H1 (cell line): ENCODE measurements at regions not wholly inside any gene's neighbourhood (a gene's known extent, or its start where the extent isn't known, plus 50 kb on each side); places are given as distances from the start of the nearest gene placed in this dataset.

Experiments used
- CTCF ChIA-PET: fragments of 300-600 bp; sonication (Branson Sonifier 250); formaldehyde crosslinking; loops from one replicate; lab custom pipeline; 2021; ENCODE audit not compliant: partially characterized antibody; lab: Charles Lee
- POLR2A ChIA-PET: fragments of 300-600 bp; sonication (Branson Sonifier 250); formaldehyde crosslinking; loops from one replicate; lab custom pipeline; 2021; ENCODE audit warnings: inconsistent platforms; ENCODE audit not compliant: partially characterized antibody; lab: Charles Lee
- DNase-seq, 2 experiments: peaks; one replicate each; pipeline versions ENCODE4 v3.0.0 to v3.0.0-alpha.2; 2010 to 2022; ENCODE audit warnings: low spot score in 2 of 2, low read depth in 1 of 2, mixed read lengths in 1 of 2
- FAIRE-seq: peaks from 2 replicates; lab custom pipeline; 2011; peaks lifted over from hg19 to GRCh38; lab: Jason Lieb, UNC
- H2AFZ ChIP-seq: 2 replicates; pipeline ENCODE4 v1.8.1; 2012; ENCODE audit warnings: low read length, inconsistent platforms
- H2AK5ac ChIP-seq: 2 replicates; pipeline ENCODE4 v1.6.1; 2013; ENCODE audit warnings: low read depth, low read length
- H2BK120ac ChIP-seq: replicated peaks from 2 replicates; pipeline ENCODE3; 2013; ENCODE audit warnings: low read depth, low read length, inconsistent platforms
- H2BK12ac ChIP-seq: 2 replicates; pipeline ENCODE4 v1.6.1; 2013; ENCODE audit warnings: low read depth, low read length
- H2BK15ac ChIP-seq: 2 replicates; pipeline ENCODE4 v1.6.1; 2013; ENCODE audit warnings: low read length
- H2BK20ac ChIP-seq: 2 replicates; pipeline ENCODE4 v1.6.1; 2013; ENCODE audit warnings: low read length
- H2BK5ac ChIP-seq: 2 replicates; pipeline ENCODE4 v1.6.1; 2013; ENCODE audit warnings: low read depth, low read length
- H3K14ac ChIP-seq: 2 replicates; pipeline ENCODE4 v1.6.1; 2013; ENCODE audit warnings: inconsistent platforms; ENCODE audit not compliant: insufficient read length
- H3K18ac ChIP-seq: 2 replicates; pipeline ENCODE4 v1.6.1; 2013; ENCODE audit warnings: low read length; ENCODE audit errors: extremely low read depth
- H3K23ac ChIP-seq: 2 replicates; pipeline ENCODE4 v1.6.1; 2013; ENCODE audit warnings: inconsistent platforms; ENCODE audit not compliant: insufficient read length
- H3K23me2 ChIP-seq: 2 replicates; pipeline ENCODE4 v1.6.1; 2013; ENCODE audit warnings: low read depth, low read length
- H3K27ac ChIP-seq: 2 replicates; pipeline ENCODE4 v1.6.1; 2011; ENCODE audit warnings: low read depth, low read length, inconsistent platforms
- H3K27me3 ChIP-seq, 4 experiments: replicated peaks in 1 of 4; 1 replicate in 1 of 4; 2 replicates in 3 of 4; pipeline versions ENCODE4 v1.6.1 to v1.8.1; 2011 to 2013; ENCODE audit warnings: low read length in 3 of 4, mild to moderate bottlenecking in 3 of 4, inconsistent platforms in 2 of 4, mixed read lengths in 2 of 4, moderate library complexity in 1 of 4; ENCODE audit not compliant: control insufficient read depth in 3 of 4, insufficient read depth in 3 of 4; ENCODE audit errors: extremely low read depth in 1 of 4
- H3K36me3 ChIP-seq, 4 experiments: 2 replicates each; pipeline versions ENCODE4 v1.6.1 to v1.8.1; 2011 to 2013; ENCODE audit warnings: mild to moderate bottlenecking in 4 of 4, low read length in 3 of 4, moderate library complexity in 2 of 4, control low read depth in 1 of 4, inconsistent platforms in 1 of 4; ENCODE audit not compliant: insufficient read depth in 4 of 4, control insufficient read depth in 2 of 4
- H3K4ac ChIP-seq: replicated peaks from 2 replicates; pipeline ENCODE3; 2013; ENCODE audit warnings: low read length, low read depth, mixed read lengths, inconsistent platforms; ENCODE audit not compliant: insufficient read length
- H3K4me1 ChIP-seq, 4 experiments: replicated peaks in 1 of 4; 1 replicate in 1 of 4; 2 replicates in 3 of 4; pipeline versions ENCODE4 v1.6.1 to v1.8.1; 2011 to 2013; ENCODE audit warnings: low read length in 3 of 4, inconsistent platforms in 2 of 4, mixed read lengths in 1 of 4; ENCODE audit not compliant: insufficient read depth in 4 of 4, control insufficient read depth in 3 of 4
- H3K4me2 ChIP-seq, 2 experiments: 2 replicates each; pipeline versions ENCODE4 v1.6.1 to v1.8.1; 2011 to 2013; ENCODE audit warnings: low read depth in 2 of 2, low read length in 2 of 2, control low read depth in 1 of 2, inconsistent platforms in 1 of 2, mild to moderate bottlenecking in 1 of 2; ENCODE audit not compliant: insufficient read depth in 1 of 2
- H3K4me3 ChIP-seq, 4 experiments: fragments of 200-600, 300-600 bp in 1 of 4; sonication (generic), shearing (Covaris generic), sonication (Bioruptor Twin) in 1 of 4; 2 replicates each; pipeline versions ENCODE4 v1.5.1 to v1.8.1; 2011 to 2016; ENCODE audit warnings: low read length in 4 of 4, low read depth in 3 of 4, control low read depth in 2 of 4, inconsistent platforms in 2 of 4, mild to moderate bottlenecking in 2 of 4, mixed read lengths in 1 of 4, moderate library complexity in 1 of 4; ENCODE audit not compliant: insufficient read depth in 2 of 4; ENCODE audit errors: extremely low read depth in 1 of 4
- H3K56ac ChIP-seq: replicated peaks from 2 replicates; pipeline ENCODE3; 2013; ENCODE audit warnings: low read depth, mild to moderate bottlenecking, mixed read lengths, low read length, inconsistent platforms; ENCODE audit not compliant: insufficient read length
- H3K79me1 ChIP-seq: 2 replicates; pipeline ENCODE4 v1.6.1; 2013; ENCODE audit warnings: low read depth, low read length, control low read depth
- H3K79me2 ChIP-seq, 2 experiments: 2 replicates each; pipeline versions ENCODE4 v1.6.1 to v1.8.1; 2012 to 2013; ENCODE audit warnings: low read length in 2 of 2, mild to moderate bottlenecking in 2 of 2, inconsistent platforms in 1 of 2; ENCODE audit not compliant: insufficient read depth in 2 of 2, control insufficient read depth in 1 of 2
- H3K9ac ChIP-seq, 4 experiments: replicated peaks in 1 of 4; 1 replicate in 1 of 4; 2 replicates in 3 of 4; pipeline versions ENCODE4 v1.6.1 to v1.8.1; 2011 to 2013; ENCODE audit warnings: low read depth in 3 of 4, low read length in 3 of 4, control low read depth in 2 of 4, mild to moderate bottlenecking in 2 of 4, moderate library complexity in 2 of 4, inconsistent platforms in 1 of 4; ENCODE audit errors: extremely low read depth in 1 of 4
- H3K9me3 ChIP-seq, 2 experiments: 2 replicates each; pipeline versions ENCODE4 v1.6.1 to v1.8.1; 2012 to 2013; ENCODE audit warnings: mild to moderate bottlenecking in 2 of 2, moderate library complexity in 2 of 2, control low read depth in 1 of 2, inconsistent platforms in 1 of 2, low read depth in 1 of 2, low read length in 1 of 2, mixed read lengths in 1 of 2; ENCODE audit not compliant: insufficient read depth in 2 of 2
- H4K20me1 ChIP-seq, 2 experiments: replicated peaks in 1 of 2; 2 replicates each; pipeline versions ENCODE3 to v1.8.1; 2011 to 2013; ENCODE audit warnings: inconsistent platforms in 2 of 2, low read length in 2 of 2, mild to moderate bottlenecking in 1 of 2; ENCODE audit not compliant: insufficient read depth in 2 of 2, control insufficient read depth in 1 of 2
- H4K5ac ChIP-seq: 2 replicates; pipeline ENCODE4 v1.6.1; 2013; ENCODE audit warnings: low read length, low read depth, mixed read lengths, inconsistent platforms; ENCODE audit not compliant: insufficient read length
- H4K8ac ChIP-seq: 2 replicates; pipeline ENCODE4 v1.8.0; 2013; ENCODE audit warnings: mild to moderate bottlenecking, moderate library complexity, low read length, inconsistent platforms; ENCODE audit not compliant: insufficient read depth; ENCODE audit errors: extremely low read depth
- H4K91ac ChIP-seq: replicated peaks from 2 replicates; pipeline ENCODE3; 2013; ENCODE audit warnings: low read length, mixed read lengths, inconsistent platforms; ENCODE audit not compliant: insufficient read length
- BACH1 ChIP-seq: IDR thresholded peaks from 2 replicates; pipeline ENCODE4 v1.6.1; 2012; ENCODE audit warnings: low read length, improper control_type of control experiment
- BCL11A ChIP-seq, 2 experiments: IDR thresholded peaks; one replicate each; pipeline ENCODE4 v1.6.1; 2011; ENCODE audit warnings: low read depth in 2 of 2, low read length in 2 of 2, mild to moderate bottlenecking in 2 of 2
- GTF2F1 ChIP-seq: IDR thresholded peaks from 2 replicates; pipeline ENCODE4 v1.6.1; 2012; ENCODE audit warnings: low read depth, low read length, improper control_type of control experiment, borderline replicate concordance
- NRF1 ChIP-seq: IDR thresholded peaks from 2 replicates; pipeline ENCODE4 v1.6.1; 2011; ENCODE audit warnings: mild to moderate bottlenecking, low read depth, low read length, improper control_type of control experiment
- POLR2AphosphoS5 ChIP-seq: IDR thresholded peaks from 2 replicates; pipeline ENCODE4 v1.6.1; 2011; ENCODE audit warnings: low read depth, low read length
- SP4 ChIP-seq: IDR thresholded peaks from 2 replicates; pipeline ENCODE4 v1.6.1; 2012; ENCODE audit warnings: low read length, inconsistent platforms
- SUZ12 ChIP-seq: fragments of 200-600 bp; sonication (generic); IDR thresholded peaks from 2 replicates; pipeline ENCODE4 v1.6.1; 2012; ENCODE audit warnings: mild to moderate bottlenecking, inconsistent platforms, low read length, moderate library complexity, mixed read lengths
- TCF12 ChIP-seq: IDR thresholded peaks from 2 replicates; pipeline ENCODE4 v1.6.1; 2011; ENCODE audit warnings: low read depth, mild to moderate bottlenecking, low read length
- TEAD4 ChIP-seq: IDR thresholded peaks from 2 replicates; pipeline ENCODE4 v1.6.1; 2012; ENCODE audit warnings: low read depth, low read length, inconsistent platforms, mixed read lengths
- YY1 ChIP-seq: IDR thresholded peaks from 2 replicates; pipeline ENCODE4 v1.6.1; 2011; ENCODE audit warnings: low read depth, mild to moderate bottlenecking, low read length
- WGBS, 2 experiments: shearing (Covaris generic) in 1 of 2; methylation state at CpG; one replicate each; pipeline versions ENCODE4 v1.1.6 to v1.1.7; 2013 to 2015; ENCODE audit warnings: low lambda C conversion rate in 2 of 2, mixed read lengths in 2 of 2, inconsistent platforms in 1 of 2, low coverage in 1 of 2, missing lambda C conversion rate in 1 of 2; ENCODE audit not compliant: insufficient replicate concordance in 2 of 2, insufficient coverage in 1 of 2, insufficient read length in 1 of 2; ENCODE audit errors: extremely low coverage in 1 of 2, missing lambda C conversion rate in 1 of 2; 5-methylcytosine and 5-hydroxymethylcytosine counted together

DNA sequence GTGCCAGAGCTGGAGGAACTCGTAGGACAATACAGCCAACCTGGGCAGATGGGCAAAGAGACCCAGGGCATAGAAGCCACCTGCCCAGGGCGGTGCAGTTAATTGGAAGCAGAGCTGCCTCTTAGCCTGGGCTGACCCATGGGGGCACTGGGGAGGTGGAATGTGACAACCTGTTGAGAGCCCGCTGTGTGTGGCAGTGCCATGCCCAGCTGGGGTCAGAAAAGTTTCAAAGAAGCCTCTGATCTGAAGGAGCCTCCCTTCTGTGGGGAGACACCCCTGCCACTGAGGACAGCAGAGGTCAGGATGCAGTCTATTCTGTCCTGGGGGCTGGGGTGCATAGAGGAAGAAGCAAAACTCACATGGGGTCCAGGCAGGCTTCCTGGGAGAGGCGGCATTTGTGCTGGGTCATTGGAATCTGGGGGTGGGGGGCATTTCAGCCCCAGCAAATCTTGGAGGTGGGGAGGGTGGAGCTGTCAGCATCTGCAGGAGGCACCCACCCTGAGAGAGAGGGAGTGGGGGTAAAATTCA is 176.1 kb upstream of the CIBAR2 start:
- no peak overlapping the region for H3K4ac ChIP-seq
- WGBS, 2 experiments: 89% methylated on average over 4 of the region's 4 CpGs; no CpG with 5 or more reads in 1 of the 2 experiments
- no peak overlapping the region for H3K23ac ChIP-seq
- DNase-seq (no peak), FAIRE-seq (no peak)
- no peaks in the 10 kb centered on the region for H3K79me2 ChIP-seq
- 0 out of 2 replicates have a peak, but pooled peaks cover 1% of the 10 kb centered on the region for H3K23me2 ChIP-seq
- no peak overlapping the region for H2BK5ac ChIP-seq
- H2BK120ac ChIP-seq: no peak overlapping the region
- H4K5ac ChIP-seq: no peak overlapping the region
- no peak overlapping the region for H4K91ac ChIP-seq
- no peak overlapping the region for H2BK12ac ChIP-seq
- no peaks in the 10 kb centered on the region; the same call in 1 of the 2 replicates for H3K79me1 ChIP-seq
- H3K27ac ChIP-seq: no peak overlapping the region
- no peak overlapping the region for H3K4me2 ChIP-seq
- ChIA-PET POLR2A (interaction anchor here (0.8 to 1.4 kb wide), 3 partner anchors 11 to 54 kb away, joined by 3 to 5 read pairs (median 3); no protein-coding TSS in a partner anchor), CTCF (interaction anchor here (0.6 to 15.8 kb wide), 9 partner anchors 9 to 265 kb away, joined by 3 to 165 read pairs (median 4); no protein-coding TSS in a partner anchor)
- H3K27me3 ChIP-seq: no peaks in the 10 kb centered on the region
- peaks cover 6 to 14% of the 10 kb centered on the region in 2 experiments for H4K20me1 ChIP-seq
- H3K4me3 ChIP-seq: no peak overlapping the region
- no peak overlapping the region for H2BK20ac ChIP-seq
- no peak overlapping the region for H3K14ac ChIP-seq
- no peak overlapping the region for H3K18ac ChIP-seq
- no peak overlapping the region for H3K9ac ChIP-seq
- H3K9me3 ChIP-seq: no peaks in the 10 kb centered on the region
- no peak overlapping the region for H3K56ac ChIP-seq
- no peak overlapping the region for H2AFZ ChIP-seq
- no peak overlapping the region for H2AK5ac ChIP-seq
- no peaks in the 10 kb centered on the region for H3K36me3 ChIP-seq
- H2BK15ac ChIP-seq: no peak overlapping the region
- peaks cover 0 to 12% (median 2%) of the 10 kb centered on the region in 4 experiments; a peak in 5 of 7 replicates for H3K4me1 ChIP-seq
- no peak overlapping the region for H4K8ac ChIP-seq
- TF ChIP-seq TEAD4: no peak
- no peak for TF ChIP-seq POLR2AphosphoS5
- TF ChIP-seq TCF12: no peak
- TF ChIP-seq BACH1: no peak
- TF ChIP-seq SUZ12: no peak
- no peak for TF ChIP-seq BCL11A (IDR thresholded peaks at IDR 0.05; ENCODE audit: low read depth in 2 of 2, low read length in 2 of 2)
- no peak for TF ChIP-seq YY1
- TF ChIP-seq GTF2F1: no peak
- no peak for TF ChIP-seq NRF1
- no peak for TF ChIP-seq SP4
